Activated naive CD4-positive, alpha-beta T cell treated with anti-CD3 and anti-CD28 coated beads for 36 hours (primary cell): ENCODE measurements at regions not wholly inside any gene's neighbourhood (a gene's known extent, or its start where the extent isn't known, plus 50 kb on each side); places are given as distances from the start of the nearest gene placed in this dataset.

Experiments used
- CTCF ChIA-PET: fragments of 350-600 bp; sonication (Branson Sonifier 250); formaldehyde crosslinking; loops from one replicate; lab custom pipeline; 2021; ENCODE audit warnings: antibody characterized with exemption; lab: Charles Lee
- DNase-seq: peaks from one replicate; pipeline ENCODE4 v3.0.0-alpha.2; 2020
- H3K27ac Mint-ChIP-seq: one replicate; pipeline ENCODE4 v1.8.0; 2021; ENCODE audit warnings: mild to moderate bottlenecking, mixed read lengths
- H3K27me3 Mint-ChIP-seq: one replicate; pipeline ENCODE4 v1.8.0; 2021; ENCODE audit warnings: low read depth, mixed read lengths
- H3K36me3 Mint-ChIP-seq: one replicate; pipeline ENCODE4 v1.8.0; 2021; ENCODE audit warnings: low read depth, mixed read lengths
- H3K4me1 Mint-ChIP-seq: one replicate; pipeline ENCODE4 v1.8.0; 2021; ENCODE audit warnings: low read depth, mixed read lengths
- H3K4me3 Mint-ChIP-seq: one replicate; pipeline ENCODE4 v1.8.0; 2021; ENCODE audit warnings: mild to moderate bottlenecking, moderate library complexity, mixed read lengths
- H3K9me3 Mint-ChIP-seq: one replicate; pipeline ENCODE4 v1.8.0; 2021; ENCODE audit warnings: mixed read lengths
- intact Hi-C: fragments of 100-400 bp; cut with micrococcal nuclease; formaldehyde crosslinking; loops from one replicate; pipeline ENCODE4 v1.15.1; 2023

DNA sequence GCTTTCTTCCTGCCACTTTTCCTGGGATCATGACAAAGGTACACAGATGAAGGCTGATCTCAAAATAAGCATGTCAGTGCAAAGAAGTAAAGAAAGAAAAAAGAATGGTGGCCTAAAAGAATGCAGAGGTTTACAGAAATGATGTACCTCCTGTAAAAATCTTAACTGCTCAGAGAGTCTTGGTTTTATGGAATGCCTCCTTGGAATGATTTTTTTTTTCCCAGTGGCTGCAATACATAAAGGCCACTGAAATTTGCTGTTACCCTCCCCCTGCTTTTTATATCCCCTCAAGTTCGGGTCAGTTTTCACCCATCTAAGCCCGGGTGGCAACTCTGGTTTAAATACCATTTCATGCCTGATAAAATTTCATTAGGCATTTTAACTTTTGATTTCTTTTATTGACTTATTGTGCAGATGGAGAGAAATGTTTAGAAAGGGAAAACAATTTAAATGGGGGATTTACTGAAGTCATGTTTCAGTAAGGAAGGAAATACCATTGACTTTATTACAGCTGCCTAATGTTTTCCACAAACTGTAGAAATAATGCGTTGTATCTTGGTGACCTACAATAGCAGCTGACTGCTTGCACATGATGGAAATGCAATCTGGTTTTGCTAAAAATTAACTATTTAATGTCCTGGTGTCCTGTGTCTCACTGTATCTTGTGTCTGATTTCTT lies 102.5 kb downstream of the SAMD9 start:
- no peak for DNase-seq
- intact Hi-C loops, result loop anchor here (5.0 kb wide), 1 partner anchor 708 kb away; no protein-coding TSS in a partner anchor
- H3K27ac Mint-ChIP-seq, result no peak overlapping the region
- no peaks in the 10 kb centered on the region for H3K9me3 Mint-ChIP-seq
- H3K4me3 Mint-ChIP-seq, result no peak overlapping the region
- no peaks in the 10 kb centered on the region for H3K36me3 Mint-ChIP-seq
- peaks cover 15% of the 10 kb centered on the region for H3K4me1 Mint-ChIP-seq
- CTCF ChIA-PET, result no interaction called here
- peaks cover 3% of the 10 kb centered on the region for H3K27me3 Mint-ChIP-seq

GRCh38 chr7:93014410-93014809 lies 103.4 kb downstream of the SAMD9 start:
- H3K4me1 Mint-ChIP-seq, result peaks cover 15% of the 10 kb centered on the region
- H3K36me3 Mint-ChIP-seq, result no peaks in the 10 kb centered on the region
- CTCF ChIA-PET, result no interaction called here
- no peaks in the 10 kb centered on the region for H3K9me3 Mint-ChIP-seq
- H3K4me3 Mint-ChIP-seq, result no peak overlapping the region
- no peak overlapping the region for H3K27ac Mint-ChIP-seq
- intact Hi-C loops, result no loop called here
- DNase-seq, result no peak
- H3K27me3 Mint-ChIP-seq, result peaks cover 8% of the 10 kb centered on the region

- peaks cover 15% of the 10 kb centered on the region for H3K4me1 Mint-ChIP-seq
- H3K27ac Mint-ChIP-seq, result no peak overlapping the region
- H3K4me3 Mint-ChIP-seq, result no peak overlapping the region
- peaks cover 13% of the 10 kb centered on the region for H3K27me3 Mint-ChIP-seq
- CTCF ChIA-PET, result no interaction called here
- no peaks in the 10 kb centered on the region for H3K9me3 Mint-ChIP-seq
- H3K36me3 Mint-ChIP-seq, result no peaks in the 10 kb centered on the region
- intact Hi-C loops, result no loop called here
- no peak for DNase-seq
These were observed 104.2 kb downstream of the SAMD9 start for GRCh38 chr7:93013446-93014061.

DNA sequence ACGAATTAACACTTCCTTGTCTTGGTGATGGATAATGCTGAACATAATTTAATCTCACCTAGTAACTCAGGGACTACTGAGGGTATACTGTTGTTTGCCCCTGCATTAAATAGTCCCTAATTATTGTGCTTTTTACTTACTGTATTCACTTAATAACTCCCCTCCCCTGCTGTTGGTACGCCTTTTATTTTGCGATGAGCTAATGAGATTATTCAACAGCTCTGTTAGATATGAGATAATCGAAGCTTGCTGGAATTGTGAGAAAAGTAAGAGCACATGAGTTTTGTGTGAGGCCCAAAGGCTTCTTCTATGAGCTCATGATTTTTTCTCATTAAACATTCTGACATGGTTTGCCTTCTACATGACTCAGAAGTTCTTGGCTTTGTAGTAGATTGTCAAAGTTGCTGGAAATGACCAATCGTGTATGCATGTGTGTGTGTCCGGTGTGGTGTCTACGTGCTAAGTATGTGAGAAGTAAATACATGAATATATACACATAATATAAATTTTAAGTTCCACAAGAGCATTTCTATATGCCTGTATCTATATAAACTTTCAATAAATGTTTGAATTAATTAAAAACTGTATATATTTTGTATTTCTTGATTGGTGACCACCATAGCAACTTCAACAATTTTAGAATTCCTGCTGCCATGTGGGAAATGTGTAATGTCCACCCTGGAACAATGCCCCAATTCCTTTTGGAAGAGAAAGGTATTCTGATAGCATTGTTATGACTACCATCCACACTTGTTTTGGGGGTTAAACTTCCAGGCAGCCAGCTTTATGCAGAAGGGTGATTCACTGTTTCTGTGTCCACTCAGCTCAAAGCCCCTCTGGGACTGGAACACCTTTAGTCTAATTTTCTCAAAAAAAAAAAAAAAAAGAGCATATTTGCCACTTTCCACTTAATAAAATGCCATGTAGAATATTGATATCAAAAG lies 106.2 kb downstream of the SAMD9 start:
- DNase-seq, result no peak
- peaks cover 14% of the 10 kb centered on the region for H3K27me3 Mint-ChIP-seq
- H3K9me3 Mint-ChIP-seq, result no peaks in the 10 kb centered on the region
- CTCF ChIA-PET, result no interaction called here
- no peak overlapping the region for H3K27ac Mint-ChIP-seq
- peaks cover 10% of the 10 kb centered on the region for H3K4me1 Mint-ChIP-seq
- H3K36me3 Mint-ChIP-seq, result no peaks in the 10 kb centered on the region
- intact Hi-C loops, result no loop called here
- H3K4me3 Mint-ChIP-seq, result no peak overlapping the region

- no peaks in the 10 kb centered on the region for H3K36me3 Mint-ChIP-seq
- no peak overlapping the region for H3K4me3 Mint-ChIP-seq
- CTCF ChIA-PET, result no interaction called here
- H3K27me3 Mint-ChIP-seq, result peaks cover 22% of the 10 kb centered on the region
- intact Hi-C loops, result no loop called here
- no peaks in the 10 kb centered on the region for H3K4me1 Mint-ChIP-seq
- H3K27ac Mint-ChIP-seq, result no peak overlapping the region
- no peak for DNase-seq
- no peaks in the 10 kb centered on the region for H3K9me3 Mint-ChIP-seq
These were observed 108.9 kb downstream of the SAMD9 start for GRCh38 chr7:93008833-93009232.

DNA sequence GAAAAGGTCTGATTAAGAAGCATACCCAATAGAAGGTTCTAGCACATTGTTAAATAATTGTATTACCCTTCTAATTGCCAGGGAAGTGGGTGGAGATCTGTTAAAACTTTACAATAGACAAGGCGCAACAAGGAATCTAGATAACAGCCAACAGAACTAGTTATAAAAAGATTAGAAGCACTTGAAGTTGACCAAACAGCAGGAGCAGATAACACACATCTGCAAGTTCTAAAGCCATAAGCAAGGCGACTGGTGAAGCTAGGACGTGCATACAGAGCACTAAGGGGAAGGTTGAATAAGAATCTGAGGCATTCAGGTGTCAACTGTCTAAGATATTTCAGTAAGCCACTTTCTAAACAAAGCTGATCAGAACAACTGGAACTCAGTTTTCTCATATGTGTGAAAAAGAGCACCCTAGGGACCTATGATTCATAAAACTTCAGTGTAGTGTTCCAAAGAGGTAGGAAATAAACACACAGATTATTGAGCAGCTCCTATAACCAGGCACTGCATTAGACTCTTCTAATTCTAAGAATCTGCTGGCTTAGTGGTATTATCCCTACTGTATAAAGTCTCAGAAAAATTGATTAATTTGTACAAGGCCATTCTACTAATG lies 111.2 kb downstream of the SAMD9 start:
- H3K27ac Mint-ChIP-seq, result no peak overlapping the region
- peaks cover 25% of the 10 kb centered on the region for H3K27me3 Mint-ChIP-seq
- CTCF ChIA-PET, result no interaction called here
- H3K4me3 Mint-ChIP-seq, result no peak overlapping the region
- DNase-seq, result no peak
- intact Hi-C loops, result no loop called here
- no peaks in the 10 kb centered on the region for H3K4me1 Mint-ChIP-seq
- H3K9me3 Mint-ChIP-seq, result no peaks in the 10 kb centered on the region
- H3K36me3 Mint-ChIP-seq, result no peaks in the 10 kb centered on the region

- DNase-seq, result no peak
- Mint-ChIP-seq H3K4me1 (no peaks in the 10 kb centered on the region), H3K36me3 (no peaks in the 10 kb centered on the region), H3K9me3 (no peaks in the 10 kb centered on the region), H3K27ac (no peak overlapping the region), H3K27me3 (peaks cover 19% of the 10 kb centered on the region), H3K4me3 (no peak overlapping the region)
- CTCF ChIA-PET, result no interaction called here
- intact Hi-C loops, result no loop called here
These were observed 112.9 kb downstream of the SAMD9 start for GRCh38 chr7:93004906-93005305.

GRCh38 chr7:92997719-92998118 lies 120.1 kb downstream of the SAMD9 start:
- CTCF ChIA-PET, result interaction anchor here (1.3 kb wide), 1 partner anchor 378 kb away, joined by 3 read pairs; no protein-coding TSS in a partner anchor
- H3K9me3 Mint-ChIP-seq, result no peaks in the 10 kb centered on the region
- no peak for DNase-seq
- H3K4me3 Mint-ChIP-seq, result no peak overlapping the region
- peaks cover 11% of the 10 kb centered on the region for H3K27me3 Mint-ChIP-seq
- no peaks in the 10 kb centered on the region for H3K36me3 Mint-ChIP-seq
- no peaks in the 10 kb centered on the region for H3K4me1 Mint-ChIP-seq
- H3K27ac Mint-ChIP-seq, result no peak overlapping the region
- intact Hi-C loops, result no loop called here

GRCh38 chr7:92997152-92997551 lies 120.6 kb downstream of the SAMD9 start:
- Mint-ChIP-seq H3K36me3 (no peaks in the 10 kb centered on the region), H3K4me3 (no peak overlapping the region), H3K9me3 (no peaks in the 10 kb centered on the region), H3K4me1 (no peaks in the 10 kb centered on the region), H3K27me3 (peaks cover 11% of the 10 kb centered on the region), H3K27ac (no peak overlapping the region)
- DNase-seq, result no peak
- CTCF ChIA-PET, result interaction anchor here (1.3 kb wide), 1 partner anchor 377 kb away, joined by 3 read pairs; no protein-coding TSS in a partner anchor
- intact Hi-C loops, result no loop called here

DNA sequence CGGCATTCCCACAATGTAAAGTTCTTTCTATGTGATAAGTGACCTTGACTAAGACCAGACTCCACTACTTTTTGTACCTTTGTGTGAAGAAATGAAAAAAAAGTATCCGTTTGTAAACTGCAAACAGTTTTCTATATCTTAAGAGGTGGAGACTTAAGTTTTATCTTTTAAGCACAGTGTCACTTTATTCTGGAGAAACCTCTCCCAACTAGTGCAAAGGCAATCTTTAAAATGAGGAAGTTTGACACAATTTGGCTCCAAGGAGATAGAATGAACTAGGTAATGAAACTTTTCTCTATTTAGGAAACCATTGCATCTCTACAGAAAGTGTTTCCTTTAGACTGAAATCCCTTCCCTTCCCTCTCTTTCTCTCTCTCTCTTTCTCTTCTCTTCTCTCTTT lies 122.9 kb downstream of the SAMD9 start:
- Mint-ChIP-seq H3K27me3 (peaks cover 17% of the 10 kb centered on the region), H3K36me3 (no peaks in the 10 kb centered on the region)
- no peak for DNase-seq

GRCh38 chr7:92992932-92993331 lies 124.8 kb downstream of the SAMD9 start:
- no peak for DNase-seq
- CTCF ChIA-PET, result no interaction called here
- H3K27ac Mint-ChIP-seq, result no peak overlapping the region
- H3K27me3 Mint-ChIP-seq, result peaks cover 12% of the 10 kb centered on the region
- intact Hi-C loops, result no loop called here
- no peaks in the 10 kb centered on the region for H3K4me1 Mint-ChIP-seq
- H3K4me3 Mint-ChIP-seq, result no peak overlapping the region
- no peaks in the 10 kb centered on the region for H3K36me3 Mint-ChIP-seq
- H3K9me3 Mint-ChIP-seq, result no peaks in the 10 kb centered on the region

More for the DNA sequence above, 122.9 kb downstream of the SAMD9 start:
- intact Hi-C loops, result no loop called here
- H3K27ac Mint-ChIP-seq, result no peak overlapping the region
- no peaks in the 10 kb centered on the region for H3K9me3 Mint-ChIP-seq
- CTCF ChIA-PET, result no interaction called here
- no peak overlapping the region for H3K4me3 Mint-ChIP-seq
- no peaks in the 10 kb centered on the region for H3K4me1 Mint-ChIP-seq

GRCh38 chr7:92992483-92992882 lies 125.3 kb downstream of the SAMD9 start:
- H3K4me3 Mint-ChIP-seq, result no peak overlapping the region

More at GRCh38 chr7:92992483-92992882, 125.3 kb downstream of the SAMD9 start:
- DNase-seq, result no peak
- intact Hi-C loops, result no loop called here
- CTCF ChIA-PET, result no interaction called here
- Mint-ChIP-seq H3K4me1 (no peaks in the 10 kb centered on the region), H3K36me3 (no peaks in the 10 kb centered on the region), H3K9me3 (no peaks in the 10 kb centered on the region), H3K27ac (no peak overlapping the region), H3K27me3 (peaks cover 11% of the 10 kb centered on the region)
